ENCODE measurements at regions not wholly inside any gene's neighbourhood (a gene's known extent, or its start where the extent isn't known, plus 50 kb on each side); places are given as distances from the start of the nearest gene placed in this dataset.

GRCh38 chr7:132733860-132734259 lies 157.6 kb upstream of the PLXNA4 start:
- no peak for FAIRE-seq
- no peak for DNase-seq (ENCODE audit: low spot score in 2 of 2)

GRCh38 chr7:132732321-132732865 lies 156.1 kb upstream of the PLXNA4 start:
- DNase-seq (ENCODE audit: low spot score in 2 of 2) = no peak
- no peak for FAIRE-seq

- DNase-seq (ENCODE audit: low spot score in 2 of 2) (no peak), FAIRE-seq (no peak)
Observed at GRCh38 chr7:132730105-132730504, 153.8 kb upstream of the PLXNA4 start.

- DNase-seq (ENCODE audit: low spot score in 2 of 2) = no peak
- no peak for FAIRE-seq
Observed at GRCh38 chr7:132723506-132724081, 147.3 kb upstream of the PLXNA4 start.

DNA sequence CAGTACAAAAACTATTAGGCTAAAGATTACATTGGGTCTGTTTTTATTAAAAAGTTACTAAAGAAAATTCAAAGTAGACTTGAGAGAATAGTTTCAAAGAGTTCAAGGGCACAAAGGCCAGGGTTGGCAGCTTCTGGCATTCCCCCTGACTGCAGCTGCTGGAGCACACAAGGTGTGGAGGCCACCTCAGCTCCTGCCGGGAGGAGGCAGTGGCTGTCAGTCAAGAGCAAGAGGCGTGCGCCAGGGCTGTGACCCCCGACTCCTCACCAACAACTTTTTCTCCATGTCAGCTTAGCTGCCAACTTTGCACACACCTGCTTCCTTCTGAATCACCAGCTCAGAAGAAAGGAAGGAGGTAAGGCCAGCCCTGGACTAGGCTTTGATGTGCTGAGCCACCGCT lies 144.6 kb upstream of the PLXNA4 start:
- no peak for FAIRE-seq

GRCh38 chr7:132713893-132714292 lies 137.6 kb upstream of the PLXNA4 start:
- FAIRE-seq = no peak
- no peak for DNase-seq (ENCODE audit: low spot score in 2 of 2)

More for the DNA sequence above, 144.6 kb upstream of the PLXNA4 start:
- DNase-seq (ENCODE audit: low spot score in 2 of 2) = no peak

DNA sequence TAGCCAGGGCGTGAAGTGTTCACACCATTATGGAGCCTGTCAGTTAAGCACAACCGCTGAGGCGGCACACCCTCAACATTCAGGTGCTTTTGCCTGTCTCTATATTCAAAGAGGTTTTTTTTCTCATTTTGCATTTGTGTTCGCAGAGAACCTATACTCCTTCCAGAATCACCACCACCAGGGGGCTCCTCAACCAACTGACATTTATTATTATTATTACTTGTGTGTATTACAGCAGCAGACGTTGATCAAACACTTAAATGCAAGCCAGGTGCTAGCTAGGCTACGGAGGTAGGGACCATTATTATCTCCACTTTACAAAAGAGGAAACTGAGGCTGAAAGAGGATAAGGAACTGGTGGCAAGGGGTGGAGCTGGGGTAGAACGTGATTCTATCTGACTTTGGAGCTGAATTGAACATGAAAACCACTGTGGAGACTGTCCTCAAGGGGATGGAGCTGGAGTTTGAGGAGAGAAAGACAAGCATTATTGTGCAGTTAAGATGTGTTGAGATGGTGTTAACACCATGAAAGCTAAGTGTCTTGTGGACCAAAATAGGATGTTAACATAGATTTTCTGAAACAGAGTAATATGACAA lies 133.8 kb upstream of the PLXNA4 start:
- DNase-seq (ENCODE audit: low spot score in 2 of 2) (no peak), FAIRE-seq (no peak)

- DNase-seq (ENCODE audit: low spot score in 2 of 2) (no peak), FAIRE-seq (no peak)
Observed at GRCh38 chr7:132708470-132708869, 132.2 kb upstream of the PLXNA4 start.

DNA sequence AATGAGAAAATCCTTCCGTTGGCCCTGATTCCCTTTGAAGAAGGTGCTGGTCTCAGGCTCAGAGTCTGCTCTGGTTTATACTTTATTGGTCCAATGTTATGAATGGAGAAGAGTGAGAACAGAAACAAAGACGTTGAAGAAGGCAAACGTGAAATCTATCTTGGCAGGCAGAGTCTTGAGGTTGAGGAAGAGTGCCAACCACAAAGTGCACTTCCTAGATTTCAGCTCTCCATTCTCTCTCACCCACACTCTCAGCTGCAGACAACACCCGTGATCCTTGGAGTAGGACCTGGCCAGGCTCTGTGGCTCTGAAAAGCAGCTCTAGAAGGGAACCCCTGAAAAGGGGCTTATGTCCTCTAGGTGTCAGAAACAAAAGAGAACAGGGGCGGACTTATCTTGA lies 128.9 kb upstream of the PLXNA4 start:
- FAIRE-seq = no peak
- DNase-seq (ENCODE audit: low spot score in 2 of 2) = peak in 1 of 2 donors; percentile 8

DNA sequence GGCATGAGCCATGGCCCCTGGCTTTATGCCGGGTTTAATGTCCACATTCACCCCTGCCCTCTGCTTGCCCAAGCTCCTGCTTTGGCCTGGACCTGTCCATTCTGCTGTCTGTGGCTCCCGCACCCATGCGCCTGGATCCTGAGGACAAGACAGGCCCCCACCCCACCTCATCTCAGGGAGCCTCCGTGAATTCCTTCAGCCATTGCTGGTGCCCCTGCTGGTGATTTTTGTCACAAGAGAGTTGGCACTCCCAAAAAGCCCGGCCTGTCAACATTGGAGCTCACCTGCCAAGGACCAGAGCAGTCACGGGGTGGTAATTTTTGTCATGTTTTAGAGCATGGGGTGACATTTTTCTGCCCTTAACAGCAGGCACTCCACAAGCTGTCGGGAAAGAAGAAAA lies 127.5 kb upstream of the PLXNA4 start:
- no peak for DNase-seq (ENCODE audit: low spot score in 2 of 2)

DNA sequence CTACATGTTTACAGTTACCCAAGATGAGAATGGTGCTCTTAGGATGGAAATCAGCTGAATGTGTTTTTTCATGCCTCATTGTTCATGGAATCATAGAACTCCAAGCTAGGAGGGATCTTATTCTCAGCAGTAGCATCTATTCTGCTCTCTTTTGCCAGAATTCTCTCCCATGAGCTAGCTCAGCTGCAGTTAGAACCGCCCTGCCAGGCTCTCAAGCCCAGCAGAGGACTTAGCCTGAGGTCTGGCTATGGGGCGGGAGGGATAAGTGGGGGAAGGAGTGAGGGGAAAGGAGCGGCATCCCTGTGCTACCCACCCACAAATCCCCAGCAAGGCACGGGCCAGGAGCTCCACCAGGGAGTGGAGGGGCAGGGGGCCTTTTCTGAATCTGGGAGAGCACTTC lies 120.7 kb upstream of the PLXNA4 start:
- FAIRE-seq (no peak), DNase-seq (ENCODE audit: low spot score in 2 of 2) (no peak)

More for the DNA sequence above, 127.5 kb upstream of the PLXNA4 start:
- FAIRE-seq = no peak

GRCh38 chr7:132696332-132696731 lies 120.1 kb upstream of the PLXNA4 start:
- DNase-seq (ENCODE audit: low spot score in 2 of 2) = no peak
- FAIRE-seq = no peak

GRCh38 chr7:132691201-132691600 lies 114.9 kb upstream of the PLXNA4 start:
- FAIRE-seq (no peak), DNase-seq (ENCODE audit: low spot score in 2 of 2) (no peak)

GRCh38 chr7:132690174-132690573 lies 113.9 kb upstream of the PLXNA4 start:
- DNase-seq (ENCODE audit: low spot score in 2 of 2) = no peak
- no peak for FAIRE-seq

DNA sequence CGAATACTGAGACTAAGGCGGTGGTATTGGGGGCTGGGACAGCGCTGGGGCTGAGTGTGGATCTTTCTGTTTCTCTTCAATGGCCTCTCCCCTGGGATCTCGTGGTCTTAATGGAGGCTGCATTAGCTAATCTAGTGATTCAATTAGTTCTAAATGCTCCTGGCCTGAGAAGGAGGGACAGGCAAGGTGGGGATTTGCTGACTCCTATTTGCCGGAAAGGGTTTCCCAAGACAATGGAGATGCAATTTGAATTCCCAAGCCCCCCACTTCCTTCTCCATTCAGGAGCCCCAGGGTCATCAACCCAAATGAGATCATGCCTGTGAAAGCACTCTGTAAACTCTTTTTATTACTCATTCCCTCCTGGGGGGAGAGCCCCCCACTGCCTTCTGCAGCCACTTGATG lies 111.7 kb upstream of the PLXNA4 start:
- DNase-seq (ENCODE audit: low spot score in 2 of 2) (no peak), FAIRE-seq (no peak)

DNA sequence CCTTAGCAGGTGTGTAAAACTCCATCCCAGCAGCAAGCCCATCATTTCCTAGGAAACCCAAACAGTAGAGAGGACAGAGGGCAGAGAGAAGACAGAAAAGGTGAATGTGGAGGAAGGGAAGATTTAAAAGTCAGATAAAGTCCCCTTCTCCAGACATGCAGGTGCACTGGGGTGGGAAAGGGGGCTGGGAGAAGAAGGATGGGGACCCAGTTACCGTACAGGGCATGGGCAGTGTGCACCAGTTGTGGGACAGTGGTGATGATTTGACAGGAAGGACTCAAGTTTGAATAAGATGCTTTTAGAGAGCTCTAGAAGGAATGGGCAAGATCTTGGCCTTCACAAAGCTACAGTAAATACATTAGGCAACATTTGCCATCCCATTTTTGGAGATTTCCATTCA lies 110.7 kb upstream of the PLXNA4 start:
- FAIRE-seq (no peak), DNase-seq (ENCODE audit: low spot score in 2 of 2) (no peak)

DNA sequence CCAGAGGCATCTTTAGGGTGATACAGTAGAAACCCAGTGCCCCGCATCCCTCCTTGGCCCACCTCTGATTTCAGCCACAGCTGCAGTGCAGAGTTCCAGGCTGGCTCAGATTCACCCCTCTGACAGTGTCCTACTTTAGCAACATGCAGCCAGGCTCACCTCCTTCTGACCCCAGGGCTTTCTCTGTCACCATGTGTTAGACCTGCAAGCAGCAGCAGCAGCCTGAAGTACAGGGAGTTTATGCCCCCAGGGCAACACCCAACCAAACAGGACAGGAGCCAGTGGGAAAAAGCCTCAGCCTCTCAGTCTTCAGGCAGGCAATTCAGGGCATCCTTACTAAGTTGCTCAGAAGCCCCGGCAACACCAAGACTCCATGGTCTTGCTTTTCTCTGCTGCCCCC lies 109.0 kb upstream of the PLXNA4 start:
- DNase-seq (ENCODE audit: low spot score in 2 of 2) (no peak), FAIRE-seq (no peak)

- DNase-seq (ENCODE audit: low spot score in 2 of 2) = no peak
Observed at GRCh38 chr7:132683896-132684690, 107.8 kb upstream of the PLXNA4 start.

DNA sequence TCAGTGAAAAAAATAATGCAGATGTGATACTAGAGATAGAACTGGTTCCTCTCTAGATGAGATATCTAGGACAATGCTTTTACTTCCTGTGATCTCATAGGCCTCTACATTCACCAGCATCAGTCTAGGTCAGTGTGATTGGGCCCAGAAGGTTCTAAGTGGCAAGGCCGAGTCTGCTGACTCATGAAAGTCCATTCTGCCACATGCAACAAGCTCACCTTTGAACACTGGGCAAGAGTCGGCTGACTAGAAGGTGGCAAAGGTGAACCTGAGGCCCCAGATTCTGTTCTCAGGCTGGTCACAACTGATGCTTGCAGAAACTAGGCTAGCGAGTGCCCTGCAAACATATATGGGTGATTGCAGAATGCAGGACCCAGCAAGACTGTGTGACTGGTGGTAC lies 105.7 kb upstream of the PLXNA4 start:
- DNase-seq (ENCODE audit: low spot score in 2 of 2) (no peak), FAIRE-seq (no peak)

More at GRCh38 chr7:132683896-132684690, 107.8 kb upstream of the PLXNA4 start:
- no peak for FAIRE-seq

DNA sequence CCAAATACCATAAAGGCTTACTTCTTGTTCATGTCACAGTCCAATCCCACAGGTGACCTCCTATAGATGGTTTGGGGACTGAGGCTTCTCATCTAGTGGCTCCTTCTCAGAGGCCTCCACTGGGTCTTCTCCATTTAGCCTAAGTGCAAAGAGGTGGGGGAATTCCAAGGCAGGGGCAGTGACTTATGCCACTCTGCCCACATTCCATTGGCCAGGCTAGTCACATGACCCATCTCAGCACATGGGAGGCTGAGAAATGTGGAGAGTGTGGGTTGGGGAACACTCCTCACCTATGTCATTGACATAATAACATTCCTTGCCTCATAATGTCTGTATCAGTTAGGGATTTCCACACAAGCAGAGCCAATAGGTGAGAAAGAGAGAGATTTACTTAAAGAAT lies 104.3 kb upstream of the PLXNA4 start:
- DNase-seq (ENCODE audit: low spot score in 2 of 2) (no peak), FAIRE-seq (no peak)

DNA sequence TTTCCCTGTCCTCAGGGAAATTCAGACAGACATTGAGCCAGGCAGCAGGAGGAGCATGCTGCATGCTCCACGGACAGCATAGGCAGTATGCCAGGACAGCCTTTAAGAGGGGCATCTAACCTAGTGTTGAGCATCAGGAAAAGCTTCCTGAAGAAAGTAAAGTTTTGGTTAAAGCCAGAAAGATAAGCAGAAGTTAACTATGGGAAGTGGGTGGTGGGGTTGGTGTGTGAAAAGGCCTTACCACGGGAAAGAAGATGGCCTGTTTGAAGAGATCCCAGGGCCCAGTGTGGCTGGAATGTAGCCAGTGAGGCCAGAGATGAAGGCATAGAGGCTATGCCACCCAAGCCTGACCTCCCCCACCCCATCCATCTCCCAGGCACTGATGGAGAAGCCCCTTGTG lies 102.4 kb upstream of the PLXNA4 start:
- FAIRE-seq (no peak), DNase-seq (ENCODE audit: low spot score in 2 of 2) (no peak)

DNA sequence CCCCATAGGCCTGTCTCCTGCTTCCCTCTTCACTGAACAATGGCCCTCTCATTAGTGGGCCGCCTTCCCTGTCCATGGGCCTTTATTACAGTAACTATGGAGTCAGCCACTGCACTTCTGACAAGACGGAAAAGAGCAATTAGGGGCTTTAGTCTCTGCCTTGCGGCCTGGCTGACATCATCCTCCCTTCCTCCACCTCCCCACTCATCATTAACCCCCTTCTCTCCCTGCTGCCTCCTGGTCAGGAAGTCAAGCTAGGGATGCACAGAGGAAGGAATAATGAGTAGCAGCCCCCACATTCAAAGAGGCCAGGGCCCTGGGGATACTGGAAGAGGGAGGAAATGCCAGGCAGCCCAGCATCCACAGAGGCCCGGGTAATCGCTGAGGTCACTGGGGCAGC lies 101.6 kb upstream of the PLXNA4 start:
- DNase-seq (ENCODE audit: low spot score in 2 of 2) (no peak), FAIRE-seq (no peak)

Measured in frontal cortex (tissue), 3 donors.